ENCODE measurements at regions not wholly inside any gene's neighbourhood (a gene's known extent, or its start where the extent isn't known, plus 50 kb on each side); places are given as distances from the start of the nearest gene placed in this dataset.

DNA sequence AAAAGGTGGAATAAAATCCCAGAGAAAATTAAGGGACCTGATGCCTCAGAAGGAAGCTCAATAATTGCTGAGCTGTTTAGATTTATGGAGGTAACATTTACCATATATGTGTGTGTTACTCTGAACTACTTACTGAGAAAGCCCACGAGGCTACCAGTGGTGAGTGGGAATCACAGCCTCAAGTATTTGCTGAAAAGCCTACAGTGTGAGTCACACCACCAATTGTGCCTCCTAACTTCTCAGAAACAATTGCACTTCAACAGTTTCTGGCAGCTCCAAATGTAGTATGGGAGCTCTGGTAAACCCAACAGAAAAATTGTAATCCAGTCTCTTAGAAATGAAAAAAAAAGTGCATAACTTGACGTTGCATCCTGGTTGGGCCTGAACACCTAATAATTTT lies 551.6 kb downstream of the PRDM9 start:
- TF ChIP-seq CSDC2 (CRISPR knock-in tag; IDR thresholded peaks at IDR 0.05), result no peak
- no peak for TF ChIP-seq PPARA (CRISPR knock-in tag; IDR thresholded peaks at IDR 0.05; ENCODE audit: borderline replicate concordance)
- TF ChIP-seq, protein P1, sequence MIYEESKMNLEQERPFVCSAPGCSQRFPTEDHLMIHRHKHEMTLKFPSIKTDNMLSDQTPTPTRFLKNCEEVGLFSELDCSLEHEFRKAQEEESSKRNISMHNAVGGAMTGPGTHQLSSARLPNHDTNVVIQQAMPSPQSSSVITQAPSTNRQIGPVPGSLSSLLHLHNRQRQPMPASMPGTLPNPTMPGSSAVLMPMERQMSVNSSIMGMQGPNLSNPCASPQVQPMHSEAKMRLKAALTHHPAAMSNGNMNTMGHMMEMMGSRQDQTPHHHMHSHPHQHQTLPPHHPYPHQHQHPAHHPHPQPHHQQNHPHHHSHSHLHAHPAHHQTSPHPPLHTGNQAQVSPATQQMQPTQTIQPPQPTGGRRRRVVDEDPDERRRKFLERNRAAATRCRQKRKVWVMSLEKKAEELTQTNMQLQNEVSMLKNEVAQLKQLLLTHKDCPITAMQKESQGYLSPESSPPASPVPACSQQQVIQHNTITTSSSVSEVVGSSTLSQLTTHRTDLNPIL (CRISPR knock-in tag; IDR thresholded peaks at IDR 0.05; ENCODE audit: low read depth), result no peak
- no peak for TF ChIP-seq SNAI2 (CRISPR knock-in tag; IDR thresholded peaks at IDR 0.05)
- TF ChIP-seq, protein P2, sequence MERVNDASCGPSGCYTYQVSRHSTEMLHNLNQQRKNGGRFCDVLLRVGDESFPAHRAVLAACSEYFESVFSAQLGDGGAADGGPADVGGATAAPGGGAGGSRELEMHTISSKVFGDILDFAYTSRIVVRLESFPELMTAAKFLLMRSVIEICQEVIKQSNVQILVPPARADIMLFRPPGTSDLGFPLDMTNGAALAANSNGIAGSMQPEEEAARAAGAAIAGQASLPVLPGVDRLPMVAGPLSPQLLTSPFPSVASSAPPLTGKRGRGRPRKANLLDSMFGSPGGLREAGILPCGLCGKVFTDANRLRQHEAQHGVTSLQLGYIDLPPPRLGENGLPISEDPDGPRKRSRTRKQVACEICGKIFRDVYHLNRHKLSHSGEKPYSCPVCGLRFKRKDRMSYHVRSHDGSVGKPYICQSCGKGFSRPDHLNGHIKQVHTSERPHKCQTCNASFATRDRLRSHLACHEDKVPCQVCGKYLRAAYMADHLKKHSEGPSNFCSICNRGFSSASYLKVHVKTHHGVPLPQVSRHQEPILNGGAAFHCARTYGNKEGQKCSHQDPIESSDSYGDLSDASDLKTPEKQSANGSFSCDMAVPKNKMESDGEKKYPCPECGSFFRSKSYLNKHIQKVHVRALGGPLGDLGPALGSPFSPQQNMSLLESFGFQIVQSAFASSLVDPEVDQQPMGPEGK (CRISPR knock-in tag; IDR thresholded peaks at IDR 0.05; ENCODE audit: borderline replicate concordance), result no peak
- no peak for TF ChIP-seq ARNTL (CRISPR knock-in tag; IDR thresholded peaks at IDR 0.05; ENCODE audit: borderline replicate concordance, low read depth)
- TF ChIP-seq, protein P3, sequence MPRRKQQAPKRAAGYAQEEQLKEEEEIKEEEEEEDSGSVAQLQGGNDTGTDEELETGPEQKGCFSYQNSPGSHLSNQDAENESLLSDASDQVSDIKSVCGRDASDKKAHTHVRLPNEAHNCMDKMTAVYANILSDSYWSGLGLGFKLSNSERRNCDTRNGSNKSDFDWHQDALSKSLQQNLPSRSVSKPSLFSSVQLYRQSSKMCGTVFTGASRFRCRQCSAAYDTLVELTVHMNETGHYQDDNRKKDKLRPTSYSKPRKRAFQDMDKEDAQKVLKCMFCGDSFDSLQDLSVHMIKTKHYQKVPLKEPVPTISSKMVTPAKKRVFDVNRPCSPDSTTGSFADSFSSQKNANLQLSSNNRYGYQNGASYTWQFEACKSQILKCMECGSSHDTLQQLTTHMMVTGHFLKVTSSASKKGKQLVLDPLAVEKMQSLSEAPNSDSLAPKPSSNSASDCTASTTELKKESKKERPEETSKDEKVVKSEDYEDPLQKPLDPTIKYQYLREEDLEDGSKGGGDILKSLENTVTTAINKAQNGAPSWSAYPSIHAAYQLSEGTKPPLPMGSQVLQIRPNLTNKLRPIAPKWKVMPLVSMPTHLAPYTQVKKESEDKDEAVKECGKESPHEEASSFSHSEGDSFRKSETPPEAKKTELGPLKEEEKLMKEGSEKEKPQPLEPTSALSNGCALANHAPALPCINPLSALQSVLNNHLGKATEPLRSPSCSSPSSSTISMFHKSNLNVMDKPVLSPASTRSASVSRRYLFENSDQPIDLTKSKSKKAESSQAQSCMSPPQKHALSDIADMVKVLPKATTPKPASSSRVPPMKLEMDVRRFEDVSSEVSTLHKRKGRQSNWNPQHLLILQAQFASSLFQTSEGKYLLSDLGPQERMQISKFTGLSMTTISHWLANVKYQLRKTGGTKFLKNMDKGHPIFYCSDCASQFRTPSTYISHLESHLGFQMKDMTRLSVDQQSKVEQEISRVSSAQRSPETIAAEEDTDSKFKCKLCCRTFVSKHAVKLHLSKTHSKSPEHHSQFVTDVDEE (CRISPR knock-in tag; IDR thresholded peaks at IDR 0.05), result no peak
- no peak for TF ChIP-seq TOX (CRISPR knock-in tag; IDR thresholded peaks at IDR 0.05; ENCODE audit: borderline replicate concordance)
- TF ChIP-seq, protein P4, sequence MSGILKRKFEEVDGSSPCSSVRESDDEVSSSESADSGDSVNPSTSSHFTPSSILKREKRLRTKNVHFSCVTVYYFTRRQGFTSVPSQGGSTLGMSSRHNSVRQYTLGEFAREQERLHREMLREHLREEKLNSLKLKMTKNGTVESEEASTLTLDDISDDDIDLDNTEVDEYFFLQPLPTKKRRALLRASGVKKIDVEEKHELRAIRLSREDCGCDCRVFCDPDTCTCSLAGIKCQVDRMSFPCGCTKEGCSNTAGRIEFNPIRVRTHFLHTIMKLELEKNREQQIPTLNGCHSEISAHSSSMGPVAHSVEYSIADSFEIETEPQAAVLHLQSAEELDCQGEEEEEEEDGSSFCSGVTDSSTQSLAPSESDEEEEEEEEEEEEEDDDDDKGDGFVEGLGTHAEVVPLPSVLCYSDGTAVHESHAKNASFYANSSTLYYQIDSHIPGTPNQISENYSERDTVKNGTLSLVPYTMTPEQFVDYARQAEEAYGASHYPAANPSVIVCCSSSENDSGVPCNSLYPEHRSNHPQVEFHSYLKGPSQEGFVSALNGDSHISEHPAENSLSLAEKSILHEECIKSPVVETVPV (CRISPR knock-in tag; IDR thresholded peaks at IDR 0.05), result no peak
- TF ChIP-seq ZNF8 (CRISPR knock-in tag; IDR thresholded peaks at IDR 0.05), result no peak
- TF ChIP-seq TCF4 (CRISPR knock-in tag; IDR thresholded peaks at IDR 0.05; ENCODE audit: borderline replicate concordance), result no peak
- no peak for TF ChIP-seq ESRRG (CRISPR knock-in tag; IDR thresholded peaks at IDR 0.05)
- no peak for TF ChIP-seq ISL1 (CRISPR knock-in tag; IDR thresholded peaks at IDR 0.05)
- TF ChIP-seq OSR1 (CRISPR knock-in tag; IDR thresholded peaks at IDR 0.05), result no peak
- no peak for TF ChIP-seq ZC3H10 (CRISPR knock-in tag; IDR thresholded peaks at IDR 0.05)
- TF ChIP-seq RARB (CRISPR knock-in tag; IDR thresholded peaks at IDR 0.05), result no peak
- no peak for TF ChIP-seq ZNF565 (CRISPR knock-in tag; conservative IDR thresholded peaks at IDR 0.05; ENCODE audit: low read depth)
- no peak for ATAC-seq

DNA sequence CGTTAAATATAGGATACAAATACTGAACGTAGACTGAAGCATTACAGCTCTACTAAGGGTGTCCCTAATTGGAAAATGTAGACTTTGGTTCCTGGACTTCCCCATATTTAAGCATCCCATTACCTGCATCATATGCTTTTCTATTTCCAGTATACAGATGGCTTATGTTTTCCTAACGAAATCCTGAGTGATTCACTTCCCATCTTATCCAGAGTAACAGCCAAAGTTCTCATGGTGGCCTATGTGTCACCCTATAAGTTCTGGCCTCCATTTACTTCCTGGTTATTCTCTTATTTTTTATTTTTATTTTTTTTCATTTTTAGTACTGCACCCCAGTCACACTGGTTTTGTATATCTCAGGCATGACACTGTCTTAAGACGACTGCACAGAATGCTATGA lies 552.3 kb downstream of the PRDM9 start:
- ATAC-seq, result no peak
- no peak for TF ChIP-seq OSR1 (CRISPR knock-in tag; IDR thresholded peaks at IDR 0.05)
- TF ChIP-seq, protein P1 (CRISPR knock-in tag; IDR thresholded peaks at IDR 0.05; ENCODE audit: low read depth), result no peak

DNA sequence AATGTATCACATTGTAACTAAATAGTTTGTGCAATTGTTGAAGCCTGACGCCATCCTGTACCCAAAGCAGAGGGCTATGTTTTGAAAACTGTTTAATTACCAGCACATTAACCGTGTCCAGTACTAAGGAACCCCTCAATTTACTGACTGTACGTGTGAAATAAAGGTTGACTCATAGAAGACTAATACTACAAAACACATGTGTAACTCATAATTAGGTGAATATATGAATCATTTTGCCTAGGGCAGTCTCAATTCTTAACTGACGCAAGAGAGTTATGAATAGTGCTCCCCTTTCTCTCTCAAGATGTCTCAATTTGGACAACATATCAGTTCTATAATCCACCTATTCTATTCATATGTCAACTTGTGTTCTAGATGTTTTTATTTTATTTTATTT lies 558.4 kb downstream of the PRDM9 start:
- no peak for ATAC-seq
- TF ChIP-seq ISL1 (CRISPR knock-in tag; IDR thresholded peaks at IDR 0.05) (no peak), ZC3H10 (CRISPR knock-in tag; IDR thresholded peaks at IDR 0.05) (no peak), BACH2 (CRISPR knock-in tag; IDR thresholded peaks at IDR 0.05; ENCODE audit: borderline replicate concordance) (no peak), CSDC2 (CRISPR knock-in tag; IDR thresholded peaks at IDR 0.05) (no peak), ZNF565 (CRISPR knock-in tag; conservative IDR thresholded peaks at IDR 0.05; ENCODE audit: low read depth) (no peak), OSR1 (CRISPR knock-in tag; IDR thresholded peaks at IDR 0.05) (no peak), TOX (CRISPR knock-in tag; IDR thresholded peaks at IDR 0.05; ENCODE audit: borderline replicate concordance) (no peak), PPARA (CRISPR knock-in tag; IDR thresholded peaks at IDR 0.05; ENCODE audit: borderline replicate concordance) (no peak), GLIS3 (CRISPR knock-in tag; IDR thresholded peaks at IDR 0.05) (no peak), RARB (CRISPR knock-in tag; IDR thresholded peaks at IDR 0.05) (no peak), SNAI2 (CRISPR knock-in tag; IDR thresholded peaks at IDR 0.05) (no peak), ESRRG (CRISPR knock-in tag; IDR thresholded peaks at IDR 0.05) (no peak)
- TF ChIP-seq, protein P4 (CRISPR knock-in tag; IDR thresholded peaks at IDR 0.05), result no peak
- TF ChIP-seq, protein P1 (CRISPR knock-in tag; IDR thresholded peaks at IDR 0.05; ENCODE audit: low read depth), result no peak
- TF ChIP-seq, protein P2 (CRISPR knock-in tag; IDR thresholded peaks at IDR 0.05; ENCODE audit: borderline replicate concordance), result no peak

Data from SK-N-SH treated with all-trans-retinoic acid at 6 μM for 48 hours (cell line).